Activated T-cell treated with anti-CD3 and anti-CD28 coated beads, Interleukin-2, amount 50 U/mL, for 72 hours (primary cell): ENCODE measurements at regions not wholly inside any gene's neighbourhood (a gene's known extent, or its start where the extent isn't known, plus 50 kb on each side); places are given as distances from the start of the nearest gene placed in this dataset.
A peak's percentile ranks its signal among the peaks of the same experiment; 100 is the strongest.
"Not testable (repeated sequence)": the region's sequence is repeated elsewhere in the genome, so short reads cannot be mapped to it uniquely, and the experiment has no call there.

Source experiments
- ATAC-seq, 2 donors: fragments of 150-1000 bp; cut with Tn5 transposase; replicated peaks in 1 of 2; 2 replicates each; pipeline ENCODE4 v1.10.0; 2021; ENCODE audit warnings: moderate library complexity in 2 of 2, mild to moderate bottlenecking in 1 of 2
- DNase-seq, 2 donors: peaks; one replicate each; pipeline ENCODE4 v3.0.0; 2021 to 2022; ENCODE audit warnings: mixed read lengths in 1 of 2
- H3K27ac Mint-ChIP-seq: one replicate; pipeline ENCODE4 v1.8.0; 2022; ENCODE audit warnings: mild to moderate bottlenecking, moderate library complexity, mixed read lengths
- H3K27me3 Mint-ChIP-seq: one replicate; pipeline ENCODE4 v1.8.0; 2022; ENCODE audit warnings: low read depth, mixed read lengths
- H3K36me3 Mint-ChIP-seq, 2 donors: one replicate each; pipeline ENCODE4 v1.8.0; 2022; ENCODE audit warnings: mixed read lengths in 2 of 2, mild to moderate bottlenecking in 1 of 2; ENCODE audit not compliant: insufficient read depth in 2 of 2
- H3K4me1 Mint-ChIP-seq: one replicate; pipeline ENCODE4 v1.8.0; 2022; ENCODE audit warnings: low read depth, mixed read lengths
- H3K4me3 Mint-ChIP-seq, 2 donors: one replicate each; pipeline ENCODE4 v1.8.0; 2022; ENCODE audit warnings: mild to moderate bottlenecking in 2 of 2, mixed read lengths in 2 of 2, moderate library complexity in 2 of 2
- H3K9me3 Mint-ChIP-seq, 2 donors: one replicate each; pipeline ENCODE4 v1.8.0; 2022; ENCODE audit warnings: mixed read lengths in 2 of 2

DNA sequence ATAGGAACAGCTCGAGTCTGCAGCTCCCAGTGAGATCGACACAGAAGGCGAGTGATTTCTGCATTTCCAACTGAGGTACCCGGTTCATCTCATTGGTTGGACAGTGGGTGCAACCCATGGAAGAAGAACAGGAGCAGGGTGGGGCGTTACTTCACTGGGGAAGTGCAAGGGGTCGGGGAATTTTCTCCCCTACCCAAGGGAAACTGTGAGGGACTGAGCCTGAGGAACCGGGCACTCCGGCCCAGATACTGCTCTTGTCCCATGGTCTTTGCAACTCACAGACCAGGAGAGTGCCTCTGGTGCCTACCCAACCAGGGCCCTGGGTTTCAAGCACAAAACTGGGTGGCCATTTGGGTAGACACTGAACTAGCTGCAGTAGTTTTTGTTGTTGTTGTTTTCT, 307.1 kb downstream of the AMY1C start:
- Mint-ChIP-seq H3K36me3 (peaks cover 0 to 3% of the 10 kb centered on the region in 2 donors), H3K27me3 (no peaks in the 10 kb centered on the region), H3K4me1 (no peaks in the 10 kb centered on the region), H3K4me3 (no peak overlapping the region), H3K27ac (no peak overlapping the region), H3K9me3 (peaks cover 5 to 10% of the 10 kb centered on the region in 2 donors)
- DNase-seq (no peak), ATAC-seq (no peak)

DNA sequence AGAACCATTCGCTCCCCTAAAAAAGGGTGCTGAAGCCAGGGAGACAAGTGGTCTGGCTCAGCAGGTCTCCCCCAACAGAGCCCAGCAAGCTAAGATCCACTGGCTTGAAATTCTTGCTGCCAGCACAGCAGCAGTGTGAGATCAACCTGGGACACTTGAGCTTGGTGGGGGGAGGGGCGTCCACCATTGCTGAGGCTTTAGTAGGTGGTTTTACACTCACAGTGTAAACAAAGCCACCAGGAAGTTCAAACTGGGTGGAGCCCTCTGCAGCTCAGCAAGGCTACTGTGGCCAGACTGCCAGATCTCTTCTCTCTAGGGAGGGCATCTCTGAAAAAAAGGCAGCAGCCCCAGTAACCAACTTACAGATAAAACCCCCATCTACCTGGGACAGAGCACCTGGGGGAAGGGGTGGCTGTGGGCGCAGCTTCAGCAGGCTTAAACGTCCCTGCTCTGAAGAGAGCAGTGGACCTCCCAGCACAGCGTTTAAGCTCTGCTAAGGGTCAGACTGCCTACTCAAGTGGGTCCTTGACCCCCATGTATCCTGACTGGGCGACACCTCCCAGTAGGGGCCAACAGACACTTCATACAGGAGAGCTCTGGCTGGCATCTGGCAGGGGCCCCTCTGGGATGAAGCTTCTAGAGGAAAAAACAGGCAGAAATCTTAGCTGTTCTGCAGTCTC, 307.7 kb downstream of the AMY1C start:
- not testable (repeated sequence) for H3K4me1 Mint-ChIP-seq, ATAC-seq, H3K36me3 Mint-ChIP-seq, DNase-seq, H3K4me3 Mint-ChIP-seq, H3K27me3 Mint-ChIP-seq, H3K27ac Mint-ChIP-seq, H3K9me3 Mint-ChIP-seq

DNA sequence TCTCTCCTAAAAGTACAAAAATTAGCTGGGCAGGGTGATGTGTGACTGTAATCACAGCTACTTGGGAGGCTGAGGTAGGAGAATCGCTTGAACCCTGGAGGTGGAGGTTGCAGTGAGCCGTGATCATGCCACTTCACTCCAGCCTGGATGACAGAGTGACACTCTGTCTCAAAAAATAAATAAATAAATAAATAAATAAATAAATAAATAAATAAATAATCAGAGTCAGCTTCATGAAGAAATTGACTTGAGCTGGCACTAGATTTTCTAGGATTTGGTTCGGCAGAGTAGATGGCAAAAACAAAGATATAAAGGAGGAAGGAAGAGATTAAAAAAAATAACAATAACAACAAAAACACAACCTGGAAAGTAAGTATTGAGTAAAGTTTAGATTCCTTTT, 311.9 kb downstream of the AMY1C start:
- not testable (repeated sequence) for ATAC-seq, DNase-seq, H3K9me3 Mint-ChIP-seq, H3K4me3 Mint-ChIP-seq, H3K27me3 Mint-ChIP-seq, H3K27ac Mint-ChIP-seq, H3K4me1 Mint-ChIP-seq, H3K36me3 Mint-ChIP-seq

DNA sequence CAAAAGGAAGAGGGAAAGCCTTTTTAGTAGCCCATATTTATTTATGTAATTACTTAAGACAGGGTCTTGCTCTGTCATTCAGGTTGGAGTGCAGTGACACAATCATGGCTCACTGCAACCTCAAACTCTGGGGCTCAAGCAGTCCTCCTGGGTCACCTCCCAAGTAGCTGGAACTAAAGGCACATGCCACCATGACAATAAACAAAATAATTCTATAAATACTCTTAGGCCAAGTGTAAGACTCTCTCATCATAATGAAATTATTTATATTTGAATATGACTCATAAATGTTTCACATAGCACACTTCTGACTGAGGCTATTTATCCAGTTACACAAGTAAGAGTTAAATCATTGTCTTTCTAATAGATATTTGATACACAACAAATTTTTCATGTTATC, 314.7 kb downstream of the AMY1C start:
- DNase-seq (no peak), ATAC-seq (no peak)
- H3K27ac Mint-ChIP-seq: no peak overlapping the region
- peaks cover 0 to 6% of the 10 kb centered on the region in 2 donors for H3K9me3 Mint-ChIP-seq
- no peaks in the 10 kb centered on the region for H3K4me1 Mint-ChIP-seq
- no peaks in the 10 kb centered on the region for H3K27me3 Mint-ChIP-seq
- H3K4me3 Mint-ChIP-seq: no peak overlapping the region
- H3K36me3 Mint-ChIP-seq: no peaks in the 10 kb centered on the region

DNA sequence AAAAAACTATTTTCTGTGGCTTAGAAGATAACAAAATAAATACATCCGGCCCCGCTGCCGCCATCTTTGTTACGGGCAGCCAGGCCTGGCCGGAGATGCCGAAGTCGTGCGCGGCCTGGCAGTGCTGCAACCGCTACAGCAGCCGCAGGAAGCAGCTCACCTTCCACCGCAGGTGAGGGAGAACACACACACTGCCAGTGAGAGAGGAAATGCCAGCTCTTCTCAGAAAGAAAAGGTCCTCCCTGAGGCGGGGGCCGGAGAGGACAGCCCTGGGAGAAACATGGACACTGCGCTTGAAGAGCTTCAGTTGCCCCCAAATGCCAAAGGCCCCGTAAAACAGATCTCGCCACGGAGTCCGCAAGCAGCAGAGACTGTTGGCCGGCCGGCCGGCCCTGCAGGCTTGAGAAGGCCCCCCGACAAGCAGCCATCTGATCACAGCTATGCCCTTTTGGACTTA, 323.2 kb downstream of the AMY1C start:
- H3K4me3 Mint-ChIP-seq: peak overlapping the region in 1 of 2 donors; percentile 27
- no peaks in the 10 kb centered on the region for H3K27me3 Mint-ChIP-seq
- no peak for ATAC-seq
- no peak overlapping the region for H3K27ac Mint-ChIP-seq
- peaks cover 3 to 4% of the 10 kb centered on the region in 2 donors for H3K9me3 Mint-ChIP-seq
- no peaks in the 10 kb centered on the region for H3K4me1 Mint-ChIP-seq
- peaks cover 0 to 3% of the 10 kb centered on the region in 2 donors for H3K36me3 Mint-ChIP-seq
- no peak for DNase-seq

GRCh38 chr1:104073463-104073902, 323.8 kb downstream of the AMY1C start:
- Mint-ChIP-seq H3K4me1 (no peaks in the 10 kb centered on the region), H3K4me3 (peak overlapping the region in 1 of 2 donors; percentile 5), H3K9me3 (peaks cover 3 to 4% of the 10 kb centered on the region in 2 donors), H3K27me3 (no peaks in the 10 kb centered on the region), H3K27ac (no peak overlapping the region), H3K36me3 (peaks cover 0 to 3% of the 10 kb centered on the region in 2 donors)
- ATAC-seq (no peak), DNase-seq (no peak)

- H3K9me3 Mint-ChIP-seq: no peaks in the 10 kb centered on the region
- no peaks in the 10 kb centered on the region for H3K4me1 Mint-ChIP-seq
- no peak overlapping the region for H3K4me3 Mint-ChIP-seq
- no peaks in the 10 kb centered on the region for H3K27me3 Mint-ChIP-seq
- H3K27ac Mint-ChIP-seq: no peak overlapping the region
- no peak for DNase-seq
- ATAC-seq: no peak
- no peaks in the 10 kb centered on the region for H3K36me3 Mint-ChIP-seq
These were observed 332.5 kb downstream of the AMY1C start for GRCh38 chr1:104082221-104082620.

DNA sequence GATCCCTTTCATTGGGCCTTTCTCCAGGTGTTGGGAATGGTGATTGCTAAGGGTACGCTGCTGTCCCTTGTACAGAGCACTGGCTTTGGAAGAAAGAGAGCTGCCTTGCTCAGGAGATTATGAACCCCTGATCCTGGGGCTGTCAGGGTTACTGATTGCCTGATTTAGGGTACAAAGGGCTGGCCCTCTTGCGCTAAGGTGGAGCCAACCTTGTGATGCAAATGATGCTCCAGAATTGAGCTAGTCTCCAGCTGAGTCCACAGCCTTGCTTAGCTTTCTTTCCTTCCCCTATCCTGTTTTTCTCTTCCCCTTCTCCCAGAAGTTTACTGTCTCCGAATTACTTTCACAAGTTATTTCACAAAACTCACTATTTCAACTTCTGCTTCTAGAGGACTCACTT, 334.7 kb downstream of the AMY1C start:
- no peak for DNase-seq
- H3K27me3 Mint-ChIP-seq: no peaks in the 10 kb centered on the region
- H3K4me3 Mint-ChIP-seq: no peak overlapping the region
- no peak for ATAC-seq
- H3K27ac Mint-ChIP-seq: no peak overlapping the region
- no peaks in the 10 kb centered on the region for H3K4me1 Mint-ChIP-seq
- H3K9me3 Mint-ChIP-seq: no peaks in the 10 kb centered on the region
- H3K36me3 Mint-ChIP-seq: no peaks in the 10 kb centered on the region

DNA sequence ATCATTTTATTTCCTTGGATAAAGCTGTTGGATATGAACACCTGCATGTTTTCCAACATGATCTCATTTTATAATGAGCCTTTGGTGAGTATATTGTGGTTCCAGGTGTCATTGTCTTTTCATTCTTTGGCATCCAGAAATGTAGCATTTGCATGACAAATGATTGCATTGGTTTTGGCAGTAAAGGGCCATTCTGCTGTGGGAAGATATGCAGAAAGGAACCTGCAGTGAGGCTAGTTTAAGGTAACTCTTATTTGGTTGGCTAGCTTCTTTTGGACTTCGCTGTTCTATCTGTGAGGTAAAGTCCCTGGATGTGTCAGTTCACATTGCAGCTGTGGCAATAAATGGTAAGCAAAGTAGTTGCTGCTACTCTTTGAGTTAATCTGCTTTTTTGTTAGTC, 343.0 kb downstream of the AMY1C start:
- H3K36me3 Mint-ChIP-seq: no peaks in the 10 kb centered on the region

DNA sequence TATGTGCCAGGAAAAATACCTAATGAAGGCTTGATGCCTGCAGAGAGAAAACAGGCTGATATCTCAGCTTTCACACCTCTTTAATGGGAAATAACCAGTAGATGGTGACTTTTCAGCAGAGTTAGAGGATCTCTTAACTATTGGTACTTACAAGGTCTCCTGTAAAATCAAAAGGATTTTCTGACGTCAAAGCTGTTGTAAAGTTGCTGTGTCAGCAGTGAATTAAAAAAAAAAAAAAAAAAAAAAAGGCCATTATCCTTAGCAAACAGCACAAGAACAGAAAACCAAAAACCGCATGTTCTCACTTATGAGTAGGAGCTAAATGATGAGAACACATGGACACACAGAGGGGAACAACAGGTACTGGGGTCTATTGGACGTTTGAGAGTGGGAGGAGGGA, 349.1 kb downstream of the AMY1C start:
- ATAC-seq: no peak
- no peak overlapping the region for H3K4me3 Mint-ChIP-seq
- no peaks in the 10 kb centered on the region for H3K36me3 Mint-ChIP-seq
- no peaks in the 10 kb centered on the region for H3K27me3 Mint-ChIP-seq
- H3K9me3 Mint-ChIP-seq: peaks cover 1 to 14% of the 10 kb centered on the region in 2 donors
- DNase-seq: no peak
- no peaks in the 10 kb centered on the region for H3K4me1 Mint-ChIP-seq
- H3K27ac Mint-ChIP-seq: no peak overlapping the region

More for the DNA sequence above, 343.0 kb downstream of the AMY1C start:
- Mint-ChIP-seq H3K27ac (no peak overlapping the region), H3K9me3 (peaks cover 6 to 8% of the 10 kb centered on the region in 2 donors), H3K27me3 (no peaks in the 10 kb centered on the region), H3K4me3 (no peak overlapping the region), H3K4me1 (no peaks in the 10 kb centered on the region)
- ATAC-seq: no peak
- no peak for DNase-seq

DNA sequence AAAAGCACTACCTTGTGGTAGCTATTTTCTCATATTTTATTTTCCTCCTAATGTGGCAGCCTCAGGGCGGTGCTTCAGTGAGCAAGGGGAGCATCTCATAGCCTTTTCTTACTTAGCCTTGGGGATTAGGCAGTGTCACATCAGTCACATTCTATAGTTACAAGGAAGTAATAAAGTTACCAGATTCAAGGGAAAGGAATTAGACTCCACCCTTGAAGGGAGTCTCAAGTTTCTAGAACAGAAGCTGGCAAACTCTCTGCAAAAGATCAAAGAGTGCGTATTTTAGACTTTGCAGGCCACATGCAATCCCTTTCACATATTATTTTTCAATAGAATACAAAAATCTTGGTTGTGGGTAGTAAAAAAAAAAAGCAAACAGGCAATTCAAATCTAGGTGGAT, 350.4 kb downstream of the AMY1C start:
- no peak overlapping the region for H3K27ac Mint-ChIP-seq

GRCh38 chr1:104105465-104105864, 355.8 kb downstream of the AMY1C start:
- DNase-seq (no peak), ATAC-seq (no peak)
- H3K4me1 Mint-ChIP-seq: no peaks in the 10 kb centered on the region
- peaks cover 2 to 7% of the 10 kb centered on the region in 2 donors for H3K9me3 Mint-ChIP-seq
- no peak overlapping the region for H3K4me3 Mint-ChIP-seq
- no peak overlapping the region for H3K27ac Mint-ChIP-seq
- no peaks in the 10 kb centered on the region for H3K36me3 Mint-ChIP-seq
- no peaks in the 10 kb centered on the region for H3K27me3 Mint-ChIP-seq

More for the DNA sequence above, 350.4 kb downstream of the AMY1C start:
- Mint-ChIP-seq H3K9me3 (peaks cover 3 to 13% of the 10 kb centered on the region in 2 donors), H3K4me1 (no peaks in the 10 kb centered on the region), H3K4me3 (no peak overlapping the region), H3K27me3 (no peaks in the 10 kb centered on the region), H3K36me3 (no peaks in the 10 kb centered on the region)
- DNase-seq (no peak), ATAC-seq (no peak)

GRCh38 chr1:104120525-104120924, 370.8 kb downstream of the AMY1C start:
- no peak for ATAC-seq
- Mint-ChIP-seq H3K27ac (no peak overlapping the region), H3K27me3 (no peaks in the 10 kb centered on the region), H3K4me1 (no peaks in the 10 kb centered on the region), H3K9me3 (peaks cover 3 to 4% of the 10 kb centered on the region in 2 donors), H3K36me3 (no peaks in the 10 kb centered on the region), H3K4me3 (no peak overlapping the region)
- no peak for DNase-seq

DNA sequence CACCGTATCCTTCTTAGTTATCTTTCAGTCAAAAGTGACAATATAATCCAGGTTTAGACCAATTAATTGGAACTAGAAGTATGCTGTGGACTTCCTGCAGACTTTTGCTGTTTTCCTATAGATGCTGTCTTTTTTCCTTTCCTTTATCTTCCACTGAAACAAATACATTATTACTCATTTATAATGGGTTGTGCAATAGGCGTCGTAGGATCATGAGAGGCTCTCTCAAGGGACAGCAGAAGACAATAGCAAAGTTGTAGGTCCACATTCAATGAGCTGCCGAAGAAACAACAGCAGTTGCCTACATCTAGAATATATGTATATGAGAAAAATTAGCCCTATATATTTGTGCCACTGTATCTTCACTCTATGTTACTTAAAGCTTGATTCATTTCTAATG, 371.6 kb downstream of the AMY1C start:
- Mint-ChIP-seq H3K27ac (no peak overlapping the region), H3K36me3 (no peaks in the 10 kb centered on the region), H3K4me3 (no peak overlapping the region), H3K27me3 (no peaks in the 10 kb centered on the region), H3K9me3 (peaks cover 0 to 1% of the 10 kb centered on the region in 2 donors), H3K4me1 (no peaks in the 10 kb centered on the region)
- ATAC-seq (no peak), DNase-seq (no peak)
